SK-N-MC (cell line): ENCODE measurements at regions not wholly inside any gene's neighbourhood (a gene's known extent, or its start where the extent isn't known, plus 50 kb on each side); places are given as distances from the start of the nearest gene placed in this dataset.

ENCODE experiments used
- EZH2 ChIP-seq: fragments of 200-600 bp; sonication (generic); IDR thresholded peaks from one replicate; pipeline ENCODE4 v1.6.1; 2017; ENCODE audit warnings: antibody characterized with exemption
- POLR2AphosphoS5 ChIP-seq: IDR thresholded peaks from 2 replicates; pipeline ENCODE4 v1.6.1; 2012; ENCODE audit warnings: mild to moderate bottlenecking, low read depth, low read length, borderline replicate concordance

DNA sequence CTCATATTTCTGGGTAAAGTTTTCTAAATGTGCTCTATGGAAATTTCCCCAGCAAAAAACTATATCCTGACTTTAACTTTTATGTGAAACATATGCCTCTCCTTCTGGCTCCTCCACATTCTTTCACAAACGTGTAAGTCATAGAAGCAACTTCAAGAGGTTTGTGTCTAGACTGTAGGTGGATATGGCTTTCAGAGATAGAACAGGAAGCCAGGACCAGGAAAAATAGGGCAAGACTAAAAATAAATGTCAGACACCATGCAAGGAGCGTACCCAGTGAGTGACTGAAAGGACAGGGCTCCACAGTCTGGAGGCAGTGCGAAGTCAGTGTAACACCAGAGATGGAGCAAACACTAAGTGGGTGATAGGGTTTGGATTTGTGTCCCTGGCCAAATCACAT lies 240.7 kb downstream of the COX7C start:
- TF ChIP-seq POLR2AphosphoS5 (no peak), EZH2 (no peak)
